ENCODE measurements at regions not wholly inside any gene's neighbourhood (a gene's known extent, or its start where the extent isn't known, plus 50 kb on each side); places are given as distances from the start of the nearest gene placed in this dataset.

GRCh38 chr17:63316100-63316499 lies 130.0 kb downstream of the CYB561 start:
- Histone ChIP-seq H3K36me3 (ENCODE audit: insufficient read depth, low read length) (peaks cover 5% of the 10 kb centered on the region), H3K27me3 (ENCODE audit: insufficient read depth, low read depth, low read length) (no peaks in the 10 kb centered on the region), H4K20me1 (ENCODE audit: insufficient read depth) (no peaks in the 10 kb centered on the region), H3K9me2 (ENCODE audit: insufficient read depth, low read length) (no peaks in the 10 kb centered on the region), H3K9ac (ENCODE audit: low read length) (no peak overlapping the region), H3K9me3 (ENCODE audit: low read length) (no peaks in the 10 kb centered on the region), H3F3A (ENCODE audit: insufficient read depth, low read length, poor library complexity, severe bottlenecking) (no peaks in the 10 kb centered on the region), H2AFZ (ENCODE audit: low read depth, low read length) (no peak overlapping the region), H3K27ac (ENCODE audit: low read length) (no peak overlapping the region), H3K4me3 (ENCODE audit: low read length) (no peak overlapping the region), H3K79me2 (replicated peaks; ENCODE audit: insufficient read depth, low read length) (no peaks in the 10 kb centered on the region), H3K4me2 (ENCODE audit: low read length) (no peak overlapping the region)
- TF ChIP-seq TAF1 (IDR thresholded peaks at IDR 0.05; ENCODE audit: low read depth) (no peak), EZH2 (IDR thresholded peaks at IDR 0.05; ENCODE audit: borderline replicate concordance, insufficient read depth, low read length, poor library complexity, severe bottlenecking) (no peak), POLR2AphosphoS5 (IDR thresholded peaks at IDR 0.05) (no peak), EP300 (conservative IDR thresholded peaks at IDR 0.05; ENCODE audit: poor library complexity, severe bottlenecking) (no peak), SMC3 (conservative IDR thresholded peaks at IDR 0.05; ENCODE audit: poor library complexity) (no peak), MXI1 (conservative IDR thresholded peaks at IDR 0.05; ENCODE audit: poor library complexity, severe bottlenecking) (no peak), RAD21 (conservative IDR thresholded peaks at IDR 0.05) (no peak), CTCF (IDR thresholded peaks at IDR 0.05; ENCODE audit: poor library complexity, severe bottlenecking) (no peak), REST (IDR thresholded peaks at IDR 0.05; ENCODE audit: borderline replicate concordance) (no peak)

GRCh38 chr17:63317166-63317840 lies 128.8 kb downstream of the CYB561 start:
- Histone ChIP-seq H3K79me2 (replicated peaks; ENCODE audit: insufficient read depth, low read length) (no peaks in the 10 kb centered on the region), H3K4me3 (ENCODE audit: low read length) (no peak overlapping the region), H3K9me3 (ENCODE audit: low read length) (no peaks in the 10 kb centered on the region), H2AFZ (ENCODE audit: low read depth, low read length) (no peak overlapping the region), H3K27me3 (ENCODE audit: insufficient read depth, low read depth, low read length) (no peaks in the 10 kb centered on the region), H3K9ac (ENCODE audit: low read length) (no peak overlapping the region), H3K9me2 (ENCODE audit: insufficient read depth, low read length) (no peaks in the 10 kb centered on the region), H3K27ac (ENCODE audit: low read length) (no peak overlapping the region), H4K20me1 (ENCODE audit: insufficient read depth) (no peaks in the 10 kb centered on the region), H3K36me3 (ENCODE audit: insufficient read depth, low read length) (peaks cover 4% of the 10 kb centered on the region), H3K4me2 (ENCODE audit: low read length) (no peak overlapping the region), H3F3A (ENCODE audit: insufficient read depth, low read length, poor library complexity, severe bottlenecking) (no peaks in the 10 kb centered on the region)
- no peak for TF ChIP-seq SMC3 (conservative IDR thresholded peaks at IDR 0.05; ENCODE audit: poor library complexity)
- no peak for TF ChIP-seq POLR2AphosphoS5 (IDR thresholded peaks at IDR 0.05)
- TF ChIP-seq EP300 (conservative IDR thresholded peaks at IDR 0.05; ENCODE audit: poor library complexity, severe bottlenecking), result no peak
- TF ChIP-seq EZH2 (IDR thresholded peaks at IDR 0.05; ENCODE audit: borderline replicate concordance, insufficient read depth, low read length, poor library complexity, severe bottlenecking), result no peak
- TF ChIP-seq RAD21 (conservative IDR thresholded peaks at IDR 0.05), result no peak
- no peak for TF ChIP-seq MXI1 (conservative IDR thresholded peaks at IDR 0.05; ENCODE audit: poor library complexity, severe bottlenecking)
- TF ChIP-seq REST (IDR thresholded peaks at IDR 0.05; ENCODE audit: borderline replicate concordance), result no peak
- no peak for TF ChIP-seq CTCF (IDR thresholded peaks at IDR 0.05; ENCODE audit: poor library complexity, severe bottlenecking)
- no peak for TF ChIP-seq TAF1 (IDR thresholded peaks at IDR 0.05; ENCODE audit: low read depth)
